ENCODE measurements at regions not wholly inside any gene's neighbourhood (a gene's known extent, or its start where the extent isn't known, plus 50 kb on each side); places are given as distances from the start of the nearest gene placed in this dataset.
A peak's percentile ranks its signal among the peaks of the same experiment; 100 is the strongest.

DNA sequence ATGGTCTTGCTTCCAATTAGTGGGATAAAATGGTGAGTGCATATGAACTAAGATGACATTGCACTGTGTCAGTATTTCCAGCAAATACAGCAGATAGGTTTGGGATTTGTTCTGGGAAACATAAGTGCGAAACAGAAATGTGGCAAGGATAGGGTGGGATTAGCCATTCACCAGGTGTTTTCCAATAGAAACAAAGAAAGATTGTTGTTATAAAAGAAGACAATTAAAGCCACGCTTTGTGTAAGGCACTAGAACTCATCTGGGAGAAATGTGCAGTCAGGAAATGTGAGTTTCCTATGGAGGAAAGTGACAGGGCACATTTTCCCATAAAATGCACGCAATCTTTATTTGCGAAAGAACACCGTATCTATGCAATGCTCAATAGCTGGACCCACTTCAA lies 1547.8 kb downstream of the EFNB2 start:
- no peak overlapping the region for H3K27ac ChIP-seq (ENCODE audit: low read depth, low read length, poor library complexity, severe bottlenecking)
- H3K9ac ChIP-seq (ENCODE audit: low read length), result no peak overlapping the region
- no peaks in the 10 kb centered on the region for H3K79me2 ChIP-seq (ENCODE audit: insufficient read depth, low read length)
- no peaks in the 10 kb centered on the region for H4K20me1 ChIP-seq (ENCODE audit: insufficient read depth, low read length)
- H3K4me1 ChIP-seq (ENCODE audit: insufficient read depth, low read length, severe bottlenecking), result peaks cover 14% of the 10 kb centered on the region
- no peaks in the 10 kb centered on the region for H3F3A ChIP-seq (ENCODE audit: insufficient read depth, low read length)
- H3K4me2 ChIP-seq (ENCODE audit: low read length), result no peak overlapping the region
- no peaks in the 10 kb centered on the region for H3K36me3 ChIP-seq (ENCODE audit: insufficient read depth, low read length)
- no peak overlapping the region for H3K4me3 ChIP-seq (ENCODE audit: low read depth, low read length, poor library complexity, severe bottlenecking)
- TF ChIP-seq, protein P1, sequence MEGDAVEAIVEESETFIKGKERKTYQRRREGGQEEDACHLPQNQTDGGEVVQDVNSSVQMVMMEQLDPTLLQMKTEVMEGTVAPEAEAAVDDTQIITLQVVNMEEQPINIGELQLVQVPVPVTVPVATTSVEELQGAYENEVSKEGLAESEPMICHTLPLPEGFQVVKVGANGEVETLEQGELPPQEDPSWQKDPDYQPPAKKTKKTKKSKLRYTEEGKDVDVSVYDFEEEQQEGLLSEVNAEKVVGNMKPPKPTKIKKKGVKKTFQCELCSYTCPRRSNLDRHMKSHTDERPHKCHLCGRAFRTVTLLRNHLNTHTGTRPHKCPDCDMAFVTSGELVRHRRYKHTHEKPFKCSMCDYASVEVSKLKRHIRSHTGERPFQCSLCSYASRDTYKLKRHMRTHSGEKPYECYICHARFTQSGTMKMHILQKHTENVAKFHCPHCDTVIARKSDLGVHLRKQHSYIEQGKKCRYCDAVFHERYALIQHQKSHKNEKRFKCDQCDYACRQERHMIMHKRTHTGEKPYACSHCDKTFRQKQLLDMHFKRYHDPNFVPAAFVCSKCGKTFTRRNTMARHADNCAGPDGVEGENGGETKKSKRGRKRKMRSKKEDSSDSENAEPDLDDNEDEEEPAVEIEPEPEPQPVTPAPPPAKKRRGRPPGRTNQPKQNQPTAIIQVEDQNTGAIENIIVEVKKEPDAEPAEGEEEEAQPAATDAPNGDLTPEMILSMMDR (IDR thresholded peaks at IDR 0.05; ENCODE audit: low read length), result no peak
- no peak for TF ChIP-seq EZH2 (IDR thresholded peaks at IDR 0.05; ENCODE audit: borderline replicate concordance, low read length)
- no peaks in the 10 kb centered on the region for H3K9me3 ChIP-seq (ENCODE audit: low read length)
- H3K9me2 ChIP-seq (ENCODE audit: low read depth, low read length), result no peaks in the 10 kb centered on the region
- H3K27me3 ChIP-seq (ENCODE audit: insufficient read depth, low read length), result no peaks in the 10 kb centered on the region
- no peak overlapping the region for H2AFZ ChIP-seq (ENCODE audit: low read length)

DNA sequence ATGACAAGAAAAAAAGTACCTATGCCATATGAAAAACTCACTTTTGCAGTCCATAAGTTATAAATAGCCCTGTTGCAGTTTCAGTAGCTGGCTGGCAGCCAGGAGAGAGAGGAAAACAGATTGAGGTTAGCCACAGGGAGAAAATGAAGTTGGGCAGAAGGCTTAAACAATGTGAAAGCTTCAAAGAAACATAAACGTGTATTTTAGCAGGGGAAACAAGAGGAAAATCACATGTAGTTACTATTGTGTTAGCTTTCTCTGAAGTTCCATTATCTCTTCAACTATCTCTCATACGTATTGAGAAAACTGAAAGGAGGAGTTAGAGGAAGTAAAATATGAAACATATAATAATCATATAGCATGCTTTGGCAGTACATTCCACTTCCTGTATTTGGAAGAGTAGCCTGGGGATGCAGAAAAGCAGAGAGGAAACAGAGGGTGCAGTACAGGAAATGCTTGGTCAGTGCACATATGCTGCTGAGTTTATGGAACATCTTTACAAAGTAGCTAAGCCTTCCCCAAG lies 1551.1 kb downstream of the EFNB2 start:
- Histone ChIP-seq H3K4me1 (ENCODE audit: insufficient read depth, low read length, severe bottlenecking) (peaks cover 14% of the 10 kb centered on the region), H3K27me3 (ENCODE audit: insufficient read depth, low read length) (no peaks in the 10 kb centered on the region), H3K4me3 (ENCODE audit: low read depth, low read length, poor library complexity, severe bottlenecking) (no peak overlapping the region), H4K20me1 (ENCODE audit: insufficient read depth, low read length) (no peaks in the 10 kb centered on the region), H3K9me2 (ENCODE audit: low read depth, low read length) (no peaks in the 10 kb centered on the region), H3K36me3 (ENCODE audit: insufficient read depth, low read length) (no peaks in the 10 kb centered on the region), H3K9ac (ENCODE audit: low read length) (no peak overlapping the region), H3F3A (ENCODE audit: insufficient read depth, low read length) (no peaks in the 10 kb centered on the region), H3K79me2 (ENCODE audit: insufficient read depth, low read length) (no peaks in the 10 kb centered on the region), H3K9me3 (ENCODE audit: low read length) (no peaks in the 10 kb centered on the region), H3K4me2 (ENCODE audit: low read length) (peak overlapping the region; percentile 1; the same call in 1 of the 2 replicates), H3K27ac (ENCODE audit: low read depth, low read length, poor library complexity, severe bottlenecking) (peak overlapping the region; percentile 50), H2AFZ (ENCODE audit: low read length) (no peak overlapping the region)
- no peak for TF ChIP-seq EZH2 (IDR thresholded peaks at IDR 0.05; ENCODE audit: borderline replicate concordance, low read length)
- TF ChIP-seq, protein P1 (IDR thresholded peaks at IDR 0.05; ENCODE audit: low read length), result no peak

DNA sequence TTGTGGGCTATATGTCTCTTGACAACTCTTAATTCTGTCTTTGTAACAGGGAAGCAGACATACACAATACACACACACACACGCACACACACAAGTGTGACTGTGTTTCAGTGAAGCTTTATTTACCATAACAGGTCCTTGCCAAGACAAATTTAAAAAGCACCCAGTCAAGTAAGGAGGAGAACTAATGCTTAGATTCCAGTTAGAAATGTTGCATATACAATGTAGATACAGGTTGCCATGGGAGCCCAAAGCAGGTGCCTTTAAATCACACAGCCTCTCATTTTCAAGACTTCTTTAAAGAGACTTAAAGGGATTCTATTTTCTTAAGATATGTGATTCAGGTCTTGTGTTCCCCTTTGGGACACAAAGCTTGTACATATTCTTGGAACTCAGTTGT lies 1551.9 kb downstream of the EFNB2 start:
- Histone ChIP-seq H3K79me2 (ENCODE audit: insufficient read depth, low read length) (no peaks in the 10 kb centered on the region), H3K9me2 (ENCODE audit: low read depth, low read length) (no peaks in the 10 kb centered on the region), H3K36me3 (ENCODE audit: insufficient read depth, low read length) (no peaks in the 10 kb centered on the region), H4K20me1 (ENCODE audit: insufficient read depth, low read length) (no peaks in the 10 kb centered on the region), H3K27ac (ENCODE audit: low read depth, low read length, poor library complexity, severe bottlenecking) (no peak overlapping the region), H2AFZ (ENCODE audit: low read length) (no peak overlapping the region), H3K4me1 (ENCODE audit: insufficient read depth, low read length, severe bottlenecking) (peaks cover 14% of the 10 kb centered on the region), H3K27me3 (ENCODE audit: insufficient read depth, low read length) (no peaks in the 10 kb centered on the region), H3K9me3 (ENCODE audit: low read length) (no peaks in the 10 kb centered on the region), H3K4me2 (ENCODE audit: low read length) (no peak overlapping the region), H3F3A (ENCODE audit: insufficient read depth, low read length) (no peaks in the 10 kb centered on the region), H3K9ac (ENCODE audit: low read length) (no peak overlapping the region), H3K4me3 (ENCODE audit: low read depth, low read length, poor library complexity, severe bottlenecking) (no peak overlapping the region)
- no peak for TF ChIP-seq EZH2 (IDR thresholded peaks at IDR 0.05; ENCODE audit: borderline replicate concordance, low read length)
- TF ChIP-seq, protein P1 (IDR thresholded peaks at IDR 0.05; ENCODE audit: low read length), result no peak
